NCI-H146 treated with DMSO at 0.1 percent for 48 hours (cell line): ENCODE measurements at regions not wholly inside any gene's neighbourhood (a gene's known extent, or its start where the extent isn't known, plus 50 kb on each side); places are given as distances from the start of the nearest gene placed in this dataset.
A peak's percentile ranks its signal among the peaks of the same experiment; 100 is the strongest.

ENCODE experiments used
- DNase-seq: peaks from one replicate; lab custom pipeline; 2025; ENCODE audit not compliant: unreplicated experiment; lab: John Stamatoyannopoulos, UW

DNA sequence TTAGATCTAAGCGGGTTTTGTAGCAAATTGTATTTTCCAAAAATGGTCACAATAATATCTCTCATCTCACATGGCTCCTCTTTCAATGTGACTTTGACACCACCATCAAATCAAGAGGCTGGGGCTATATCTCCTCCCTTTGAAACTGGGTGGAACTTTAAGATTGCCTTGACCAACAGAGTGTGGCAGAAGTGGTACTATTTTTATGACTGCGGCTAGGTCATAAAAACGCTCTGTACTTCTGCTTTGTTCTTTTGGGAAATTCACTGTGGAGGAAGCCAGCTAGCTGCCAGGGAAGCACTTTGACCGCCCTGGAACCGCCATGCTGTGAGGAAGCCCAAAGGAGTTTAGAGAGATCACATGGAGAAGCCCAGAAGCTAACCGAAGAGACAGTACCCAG is 50.7 kb upstream of the ACOT11 start:
- no peak for DNase-seq

DNA sequence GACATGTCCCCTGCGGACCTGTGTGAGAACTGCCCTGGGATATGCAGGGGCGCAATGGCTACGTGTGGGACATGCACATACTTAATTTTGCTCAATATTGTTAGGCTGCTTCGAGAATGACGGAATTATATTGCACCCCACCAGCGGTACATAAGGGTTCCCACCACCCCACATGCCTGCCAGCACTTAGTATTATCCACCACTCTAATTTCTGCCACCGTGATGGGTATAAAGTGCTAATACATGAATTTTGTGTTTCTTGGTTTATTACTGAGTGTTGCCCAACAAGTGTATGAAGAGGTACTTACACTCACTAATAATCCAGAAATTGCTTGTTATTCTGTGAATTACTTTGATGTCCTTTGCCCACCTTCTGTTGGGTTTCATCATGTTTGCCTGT is 52.1 kb upstream of the ACOT11 start:
- no peak for DNase-seq

- no peak for DNase-seq
These were observed 54.4 kb upstream of the ACOT11 start for GRCh38 chr1:54493608-54494007.

DNA sequence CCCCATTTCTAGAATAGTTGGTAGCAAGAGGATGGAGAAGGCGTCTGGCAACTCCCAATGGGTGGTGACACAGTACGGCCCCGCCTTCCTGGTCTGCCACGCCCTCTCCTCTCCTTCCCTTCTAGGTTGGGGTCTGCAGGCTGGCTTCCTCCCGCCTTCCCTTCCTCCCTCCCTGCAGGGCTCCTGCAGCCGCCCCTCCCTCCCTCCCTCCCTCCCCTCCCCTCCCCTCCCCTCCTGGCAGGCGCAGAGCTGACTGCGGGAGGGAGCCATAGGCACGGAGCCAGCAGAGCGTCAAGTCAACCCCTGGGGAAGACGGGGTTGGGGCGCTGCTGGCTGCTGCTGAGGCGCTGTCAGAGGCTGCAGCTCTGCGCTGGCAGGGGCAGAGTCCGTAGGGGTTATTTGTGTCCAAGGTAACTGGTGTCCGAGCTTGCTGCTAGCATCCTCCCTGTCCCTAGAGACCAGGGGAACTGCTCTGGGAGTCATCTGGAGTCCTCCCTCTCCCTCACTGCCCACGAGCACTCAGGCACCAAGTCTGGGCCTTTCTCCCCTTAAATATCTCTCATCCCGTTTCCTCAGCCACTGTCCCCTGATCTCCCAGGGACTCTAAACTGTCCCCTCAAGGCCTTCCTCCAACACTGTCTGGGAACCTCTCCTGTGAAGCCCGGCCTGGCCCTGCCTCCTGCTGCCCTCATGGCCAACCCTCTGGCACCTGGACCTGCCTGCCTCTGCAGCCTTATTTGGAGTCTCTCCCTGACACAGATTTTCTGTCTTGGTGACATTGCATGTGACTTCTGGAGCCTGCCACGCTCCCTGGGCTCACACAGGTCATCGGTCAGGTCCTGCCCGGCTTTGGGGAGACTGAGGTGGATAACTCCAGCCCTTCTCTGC is 57.4 kb upstream of the ACOT11 start:
- no peak for DNase-seq

GRCh38 chr1:54489627-54490250 is 58.3 kb upstream of the ACOT11 start:
- no peak for DNase-seq

DNA sequence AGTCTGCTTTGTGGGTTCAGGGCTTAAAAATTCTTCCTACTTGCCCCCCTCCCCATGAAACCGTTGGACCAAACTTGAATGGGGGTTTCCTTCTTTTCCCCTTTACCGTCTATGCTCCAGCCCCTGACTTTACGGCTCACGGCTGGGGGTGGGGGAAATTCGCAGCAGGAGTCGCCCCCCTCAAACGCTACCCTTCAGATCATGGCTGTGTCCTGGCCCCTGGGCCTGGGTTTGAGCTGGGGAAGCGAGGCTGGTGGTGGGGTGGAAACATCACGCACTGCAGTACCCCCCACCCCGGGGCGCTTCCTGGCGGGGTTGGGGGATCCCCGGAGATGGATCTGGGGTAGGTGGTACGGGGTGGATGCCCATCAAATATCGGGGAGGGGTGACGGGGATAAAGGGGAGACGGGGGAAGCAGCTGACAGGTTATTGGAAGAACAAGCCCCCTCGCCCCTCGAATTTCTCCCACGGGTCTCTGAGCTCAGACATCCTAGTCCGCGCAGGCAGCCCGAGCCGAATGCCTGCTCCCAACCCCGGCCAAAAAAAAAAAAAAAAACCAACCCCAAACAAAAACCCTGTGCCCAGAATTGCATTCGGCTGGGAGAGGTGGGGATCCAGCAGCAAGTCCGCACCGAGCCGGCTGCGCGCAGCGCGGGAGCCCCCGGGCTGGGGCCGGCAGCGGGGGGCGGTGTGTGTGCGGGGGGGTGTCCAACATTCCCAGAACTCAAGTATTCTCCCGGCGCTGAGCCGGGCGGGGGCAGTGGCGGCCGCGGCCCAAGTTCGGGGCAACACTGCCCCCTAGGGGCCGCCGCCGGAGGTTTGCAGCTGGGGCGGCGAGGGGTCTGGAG is 59.0 kb upstream of the ACOT11 start:
- DNase-seq = peak; percentile 40

GRCh38 chr1:54488065-54488750 is 59.8 kb upstream of the ACOT11 start:
- peak; percentile 67 for DNase-seq

GRCh38 chr1:54487571-54488050 is 60.4 kb upstream of the ACOT11 start:
- DNase-seq = no peak

DNA sequence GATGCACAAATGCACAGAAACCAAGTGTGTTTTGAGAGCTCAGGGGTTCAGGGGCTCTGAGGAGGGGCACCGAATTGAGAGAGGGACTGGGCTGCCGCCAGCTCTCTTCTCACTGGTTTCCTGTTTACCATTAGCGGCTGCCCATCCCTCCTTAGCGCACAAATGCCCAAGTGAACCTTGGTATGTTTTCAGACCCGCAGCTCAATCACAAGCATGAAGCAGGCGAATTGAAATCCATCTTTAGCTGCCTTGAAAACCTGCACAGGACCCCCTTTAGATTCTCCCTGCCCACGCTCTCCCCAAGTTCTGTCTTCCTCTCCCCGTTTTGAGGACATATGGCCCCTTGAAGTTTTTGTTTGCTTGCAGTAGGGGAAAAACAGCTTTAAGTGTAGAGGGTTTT is 61.1 kb upstream of the ACOT11 start:
- no peak for DNase-seq

GRCh38 chr1:54485416-54485815 is 62.6 kb upstream of the ACOT11 start:
- no peak for DNase-seq

DNA sequence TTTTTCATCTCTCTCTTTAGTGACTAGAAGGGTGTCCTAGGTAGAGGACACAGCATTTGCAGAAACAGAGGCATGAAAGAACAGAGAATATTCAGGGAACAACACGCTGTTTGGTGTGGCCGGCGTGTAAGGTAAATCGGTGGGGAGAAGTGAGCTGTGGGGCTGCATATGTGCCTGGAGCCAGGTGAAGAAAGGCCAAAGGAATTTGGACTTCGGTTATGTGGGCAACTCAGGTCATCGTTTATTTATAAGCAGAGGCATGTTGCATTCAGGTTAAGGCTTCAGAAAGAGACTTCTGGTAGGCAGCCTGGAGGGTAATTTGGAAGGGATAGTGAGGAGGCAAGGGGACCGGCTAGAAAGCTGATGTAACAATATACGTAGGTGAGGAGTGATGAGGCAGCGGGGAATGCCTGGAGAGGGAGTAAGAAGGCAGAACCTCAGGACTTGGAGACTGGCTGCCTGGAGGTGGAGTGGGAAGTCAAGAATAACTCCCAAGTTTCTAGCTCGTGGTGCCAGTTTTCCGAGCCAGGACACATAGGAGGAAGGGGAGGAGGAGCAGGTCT is 64.1 kb upstream of the ACOT11 start:
- DNase-seq = no peak

- DNase-seq = no peak
These were observed 66.7 kb upstream of the ACOT11 start for GRCh38 chr1:54481201-54481884.

GRCh38 chr1:54480525-54480848 is 67.5 kb upstream of the ACOT11 start:
- DNase-seq = no peak

- DNase-seq = no peak
These were observed 68.0 kb upstream of the ACOT11 start for GRCh38 chr1:54479841-54480524.

DNA sequence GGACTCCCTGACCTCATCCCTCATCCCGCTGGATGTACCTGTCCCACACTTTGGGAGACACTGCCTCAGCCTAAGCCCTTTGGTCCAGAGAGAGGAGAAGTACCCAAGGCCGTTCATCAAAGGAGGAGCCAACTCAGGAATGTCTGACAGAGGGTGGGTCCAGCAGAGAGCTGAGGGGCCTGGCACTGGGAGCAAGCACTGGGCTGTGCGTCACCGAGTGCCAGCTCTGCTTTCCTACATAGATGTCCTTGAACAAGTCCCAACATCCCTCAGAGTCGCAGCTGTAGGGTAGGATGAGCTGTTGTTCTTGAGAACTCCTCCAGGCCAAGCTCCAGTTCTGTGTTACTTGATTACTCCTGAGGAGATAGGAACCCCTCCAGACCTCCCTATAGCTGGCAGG is 68.8 kb upstream of the ACOT11 start:
- no peak for DNase-seq

DNA sequence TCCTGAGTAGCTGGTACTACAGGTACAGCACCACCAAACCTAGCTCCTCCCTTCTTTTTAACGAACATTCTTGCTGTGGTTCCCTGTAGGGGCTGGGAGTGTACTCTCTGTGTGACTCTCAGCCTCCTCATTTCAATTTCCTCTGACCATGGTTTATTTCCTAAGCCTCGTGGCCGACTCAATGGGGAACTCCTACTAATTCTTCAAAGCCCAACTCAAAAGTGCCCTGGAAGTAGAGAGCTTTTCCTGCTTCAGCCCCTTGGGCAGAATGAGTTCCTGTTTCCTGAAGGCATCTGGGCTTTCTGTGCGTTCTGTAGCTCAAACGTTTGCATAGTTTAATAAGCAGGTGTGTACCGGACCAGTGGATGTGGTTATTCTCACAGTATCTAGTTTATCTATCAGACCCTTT is 70.9 kb upstream of the ACOT11 start:
- no peak for DNase-seq

DNA sequence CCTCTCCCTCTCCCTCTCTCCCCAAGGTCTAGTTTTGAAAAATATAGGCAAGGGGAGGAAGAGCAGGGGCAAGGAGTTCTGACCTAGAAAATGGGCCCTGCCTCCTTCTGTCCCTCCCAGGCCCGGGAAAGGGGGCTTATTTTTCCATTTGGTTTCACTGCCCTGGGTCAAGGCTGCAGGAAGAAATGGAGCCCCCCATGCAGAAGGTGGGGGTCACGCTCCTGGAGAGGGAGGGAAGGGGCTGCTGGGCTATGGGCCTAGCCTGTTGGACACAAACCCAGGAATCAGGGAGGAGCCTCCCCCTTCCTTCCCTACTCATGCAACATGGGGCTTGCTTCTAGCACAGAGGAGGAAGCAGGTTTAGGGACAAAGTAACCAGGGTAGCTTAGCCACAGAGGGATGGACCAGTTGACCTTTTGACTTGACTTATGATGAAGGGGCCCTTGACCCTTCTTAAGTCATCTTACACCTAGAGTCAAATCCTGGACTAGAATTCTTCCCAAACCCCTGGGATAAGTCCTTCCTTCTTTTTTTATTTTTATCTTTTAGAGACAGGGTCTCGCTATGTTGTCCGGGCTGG is 70.4 kb upstream of the SSBP3 start:
- DNase-seq = no peak

- no peak for DNase-seq
These were observed 69.8 kb upstream of the SSBP3 start for GRCh38 chr1:54475946-54476516.

GRCh38 chr1:54475357-54475881 is 69.2 kb upstream of the SSBP3 start:
- DNase-seq = no peak
